ENCODE measurements at regions not wholly inside any gene's neighbourhood (a gene's known extent, or its start where the extent isn't known, plus 50 kb on each side); places are given as distances from the start of the nearest gene placed in this dataset.

DNA sequence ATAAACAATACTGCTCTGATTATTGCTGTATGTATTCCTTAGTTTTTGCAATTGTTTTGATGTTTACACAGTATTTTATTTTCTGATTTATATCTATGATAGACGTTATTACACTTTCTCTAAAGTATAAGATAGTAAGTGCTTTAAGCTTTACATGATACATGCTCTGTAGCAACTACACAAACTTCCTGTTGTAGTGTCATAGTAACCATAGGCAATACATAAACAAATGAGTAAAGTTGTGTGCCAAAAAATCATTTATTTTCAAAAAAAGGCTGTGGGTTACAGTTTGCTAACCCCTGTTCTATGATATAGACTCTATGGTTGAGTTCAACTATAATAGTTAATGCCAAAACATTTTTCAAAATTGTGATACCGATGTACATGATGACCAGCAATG is 1156.4 kb downstream of the AMY1C start:
- Histone ChIP-seq H3K4me3 (replicated peaks; ENCODE audit: insufficient read depth, low read length) (no peak overlapping the region), H3K27ac (replicated peaks) (no peak overlapping the region), H3K27me3 (ENCODE audit: insufficient read depth, poor library complexity, severe bottlenecking) (no peaks in the 10 kb centered on the region)
- no peak for TF ChIP-seq SPI1 (IDR thresholded peaks at IDR 0.05; ENCODE audit: borderline replicate concordance, low read depth)
- TF ChIP-seq GABPA (IDR thresholded peaks at IDR 0.05; ENCODE audit: low read depth), result no peak
- TF ChIP-seq, protein P1, sequence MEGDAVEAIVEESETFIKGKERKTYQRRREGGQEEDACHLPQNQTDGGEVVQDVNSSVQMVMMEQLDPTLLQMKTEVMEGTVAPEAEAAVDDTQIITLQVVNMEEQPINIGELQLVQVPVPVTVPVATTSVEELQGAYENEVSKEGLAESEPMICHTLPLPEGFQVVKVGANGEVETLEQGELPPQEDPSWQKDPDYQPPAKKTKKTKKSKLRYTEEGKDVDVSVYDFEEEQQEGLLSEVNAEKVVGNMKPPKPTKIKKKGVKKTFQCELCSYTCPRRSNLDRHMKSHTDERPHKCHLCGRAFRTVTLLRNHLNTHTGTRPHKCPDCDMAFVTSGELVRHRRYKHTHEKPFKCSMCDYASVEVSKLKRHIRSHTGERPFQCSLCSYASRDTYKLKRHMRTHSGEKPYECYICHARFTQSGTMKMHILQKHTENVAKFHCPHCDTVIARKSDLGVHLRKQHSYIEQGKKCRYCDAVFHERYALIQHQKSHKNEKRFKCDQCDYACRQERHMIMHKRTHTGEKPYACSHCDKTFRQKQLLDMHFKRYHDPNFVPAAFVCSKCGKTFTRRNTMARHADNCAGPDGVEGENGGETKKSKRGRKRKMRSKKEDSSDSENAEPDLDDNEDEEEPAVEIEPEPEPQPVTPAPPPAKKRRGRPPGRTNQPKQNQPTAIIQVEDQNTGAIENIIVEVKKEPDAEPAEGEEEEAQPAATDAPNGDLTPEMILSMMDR (IDR thresholded peaks at IDR 0.05; ENCODE audit: insufficient read depth, low read length), result no peak
- no peak for TF ChIP-seq POLR2AphosphoS5 (IDR thresholded peaks at IDR 0.05; ENCODE audit: low read depth)
- TF ChIP-seq, protein P2, sequence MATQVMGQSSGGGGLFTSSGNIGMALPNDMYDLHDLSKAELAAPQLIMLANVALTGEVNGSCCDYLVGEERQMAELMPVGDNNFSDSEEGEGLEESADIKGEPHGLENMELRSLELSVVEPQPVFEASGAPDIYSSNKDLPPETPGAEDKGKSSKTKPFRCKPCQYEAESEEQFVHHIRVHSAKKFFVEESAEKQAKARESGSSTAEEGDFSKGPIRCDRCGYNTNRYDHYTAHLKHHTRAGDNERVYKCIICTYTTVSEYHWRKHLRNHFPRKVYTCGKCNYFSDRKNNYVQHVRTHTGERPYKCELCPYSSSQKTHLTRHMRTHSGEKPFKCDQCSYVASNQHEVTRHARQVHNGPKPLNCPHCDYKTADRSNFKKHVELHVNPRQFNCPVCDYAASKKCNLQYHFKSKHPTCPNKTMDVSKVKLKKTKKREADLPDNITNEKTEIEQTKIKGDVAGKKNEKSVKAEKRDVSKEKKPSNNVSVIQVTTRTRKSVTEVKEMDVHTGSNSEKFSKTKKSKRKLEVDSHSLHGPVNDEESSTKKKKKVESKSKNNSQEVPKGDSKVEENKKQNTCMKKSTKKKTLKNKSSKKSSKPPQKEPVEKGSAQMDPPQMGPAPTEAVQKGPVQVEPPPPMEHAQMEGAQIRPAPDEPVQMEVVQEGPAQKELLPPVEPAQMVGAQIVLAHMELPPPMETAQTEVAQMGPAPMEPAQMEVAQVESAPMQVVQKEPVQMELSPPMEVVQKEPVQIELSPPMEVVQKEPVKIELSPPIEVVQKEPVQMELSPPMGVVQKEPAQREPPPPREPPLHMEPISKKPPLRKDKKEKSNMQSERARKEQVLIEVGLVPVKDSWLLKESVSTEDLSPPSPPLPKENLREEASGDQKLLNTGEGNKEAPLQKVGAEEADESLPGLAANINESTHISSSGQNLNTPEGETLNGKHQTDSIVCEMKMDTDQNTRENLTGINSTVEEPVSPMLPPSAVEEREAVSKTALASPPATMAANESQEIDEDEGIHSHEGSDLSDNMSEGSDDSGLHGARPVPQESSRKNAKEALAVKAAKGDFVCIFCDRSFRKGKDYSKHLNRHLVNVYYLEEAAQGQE (IDR thresholded peaks at IDR 0.05; ENCODE audit: insufficient replicate concordance, low read depth), result no peak
- DNase-seq (ENCODE audit: low read depth in 1 of 2, low spot score in 1 of 2), result no peak

DNA sequence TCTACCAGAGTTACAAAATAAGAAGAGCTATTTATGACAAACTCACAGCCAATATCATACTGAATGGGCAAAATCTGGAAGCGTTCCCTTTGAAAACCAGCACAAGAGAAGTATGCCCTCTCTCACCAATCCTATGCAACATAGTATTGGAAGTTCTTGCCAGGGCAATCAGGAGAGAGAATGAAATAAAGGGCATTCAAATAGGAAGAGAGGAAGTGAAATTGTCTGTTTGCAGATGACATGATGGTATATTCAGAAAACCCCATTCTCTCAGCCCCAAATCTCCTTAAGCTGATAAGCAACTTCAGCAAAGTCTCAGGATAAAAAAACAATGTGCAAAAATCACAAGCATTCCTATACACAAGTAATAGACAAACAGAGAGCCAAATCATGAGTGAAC is 1169.5 kb downstream of the AMY1C start:
- TF ChIP-seq, protein P1 (IDR thresholded peaks at IDR 0.05; ENCODE audit: insufficient read depth, low read length), result no peak
- TF ChIP-seq POLR2AphosphoS5 (IDR thresholded peaks at IDR 0.05; ENCODE audit: low read depth), result no peak
- TF ChIP-seq GABPA (IDR thresholded peaks at IDR 0.05; ENCODE audit: low read depth), result no peak
- TF ChIP-seq SPI1 (IDR thresholded peaks at IDR 0.05; ENCODE audit: borderline replicate concordance, low read depth), result no peak
- TF ChIP-seq, protein P2 (IDR thresholded peaks at IDR 0.05; ENCODE audit: insufficient replicate concordance, low read depth), result no peak
- no peak overlapping the region for H3K27ac ChIP-seq (replicated peaks)
- no peaks in the 10 kb centered on the region for H3K27me3 ChIP-seq (ENCODE audit: insufficient read depth, poor library complexity, severe bottlenecking)
- no peak overlapping the region for H3K4me3 ChIP-seq (replicated peaks; ENCODE audit: insufficient read depth, low read length)
- DNase-seq (ENCODE audit: low read depth in 1 of 2, low spot score in 1 of 2), result no peak

DNA sequence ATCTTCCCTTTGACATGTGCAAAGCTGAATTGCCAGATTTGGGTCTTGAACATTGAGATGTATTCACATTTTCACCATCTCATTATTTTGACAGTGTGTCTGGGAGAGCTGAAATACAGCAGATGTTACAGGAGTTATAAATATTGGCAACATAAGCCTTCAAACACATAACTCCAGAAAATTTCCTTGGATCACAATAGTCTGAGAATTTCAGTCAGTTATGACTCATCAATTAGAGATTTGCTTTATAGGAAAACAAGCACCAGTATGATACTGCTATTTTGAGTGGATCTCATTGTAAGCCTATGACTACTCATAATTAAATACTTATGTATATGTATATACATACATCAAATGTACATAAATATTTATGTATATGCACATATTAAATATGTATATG is 1171.8 kb downstream of the AMY1C start:
- TF ChIP-seq GABPA (IDR thresholded peaks at IDR 0.05; ENCODE audit: low read depth), result no peak
- no peak for TF ChIP-seq SPI1 (IDR thresholded peaks at IDR 0.05; ENCODE audit: borderline replicate concordance, low read depth)
- no peak for TF ChIP-seq POLR2AphosphoS5 (IDR thresholded peaks at IDR 0.05; ENCODE audit: low read depth)
- TF ChIP-seq, protein P2 (IDR thresholded peaks at IDR 0.05; ENCODE audit: insufficient replicate concordance, low read depth), result no peak
- TF ChIP-seq, protein P1 (IDR thresholded peaks at IDR 0.05; ENCODE audit: insufficient read depth, low read length), result no peak
- Histone ChIP-seq H3K27ac (replicated peaks) (no peak overlapping the region), H3K4me3 (replicated peaks; ENCODE audit: insufficient read depth, low read length) (no peak overlapping the region), H3K27me3 (ENCODE audit: insufficient read depth, poor library complexity, severe bottlenecking) (no peaks in the 10 kb centered on the region)
- DNase-seq (ENCODE audit: low read depth in 1 of 2, low spot score in 1 of 2), result no peak
